Activated naive CD8-positive, alpha-beta T cell (primary cell): ENCODE measurements at regions not wholly inside any gene's neighbourhood (a gene's known extent, or its start where the extent isn't known, plus 50 kb on each side); places are given as distances from the start of the nearest gene placed in this dataset.
"Not testable (repeated sequence)": the region's sequence is repeated elsewhere in the genome, so short reads cannot be mapped to it uniquely, and the experiment has no call there.

Experiments
- H3K27ac Mint-ChIP-seq: one replicate; pipeline ENCODE4 v1.8.0; 2021; ENCODE audit warnings: mixed read lengths
- H3K27me3 Mint-ChIP-seq: one replicate; pipeline ENCODE4 v1.8.0; 2021; ENCODE audit warnings: mixed read lengths
- H3K36me3 Mint-ChIP-seq: one replicate; pipeline ENCODE4 v1.8.0; 2021; ENCODE audit warnings: mixed read lengths
- H3K4me1 Mint-ChIP-seq: one replicate; pipeline ENCODE4 v1.8.0; 2021; ENCODE audit warnings: low read depth, mixed read lengths
- H3K4me3 Mint-ChIP-seq: one replicate; pipeline ENCODE4 v1.8.0; 2021; ENCODE audit warnings: mild to moderate bottlenecking, mixed read lengths
- H3K9me3 Mint-ChIP-seq: one replicate; pipeline ENCODE4 v1.8.0; 2021; ENCODE audit warnings: low read depth, mixed read lengths

DNA sequence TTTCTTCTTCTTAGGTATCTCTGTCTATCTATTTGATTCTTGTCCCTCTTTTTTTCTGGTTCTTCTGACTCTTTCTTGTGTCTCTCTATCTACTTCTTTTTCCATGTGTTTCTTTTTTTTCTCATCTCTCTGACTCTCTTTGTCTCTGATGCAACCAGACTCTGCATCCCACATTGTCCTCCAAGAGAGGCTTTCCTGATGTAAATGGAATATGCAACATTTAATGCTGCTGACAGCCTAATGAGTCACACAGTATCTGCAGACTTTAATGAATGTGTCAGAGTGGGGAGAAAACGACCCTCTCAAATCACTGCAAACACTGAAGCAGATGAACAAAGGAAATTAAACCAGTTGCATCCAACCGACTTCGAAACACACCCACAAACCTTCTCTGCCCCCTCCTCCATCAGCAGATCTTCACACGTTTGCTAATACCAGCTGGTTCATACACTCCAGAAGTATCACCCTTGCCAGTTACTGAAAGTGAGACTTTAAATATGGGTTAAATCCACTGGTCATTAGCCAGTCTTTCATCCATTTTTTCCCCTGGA is 351.5 kb downstream of the TXNL1 start:
- Mint-ChIP-seq H3K4me1 (no peaks in the 10 kb centered on the region), H3K27ac (no peak overlapping the region), H3K27me3 (no peaks in the 10 kb centered on the region), H3K36me3 (no peaks in the 10 kb centered on the region), H3K4me3 (no peak overlapping the region), H3K9me3 (no peaks in the 10 kb centered on the region)

DNA sequence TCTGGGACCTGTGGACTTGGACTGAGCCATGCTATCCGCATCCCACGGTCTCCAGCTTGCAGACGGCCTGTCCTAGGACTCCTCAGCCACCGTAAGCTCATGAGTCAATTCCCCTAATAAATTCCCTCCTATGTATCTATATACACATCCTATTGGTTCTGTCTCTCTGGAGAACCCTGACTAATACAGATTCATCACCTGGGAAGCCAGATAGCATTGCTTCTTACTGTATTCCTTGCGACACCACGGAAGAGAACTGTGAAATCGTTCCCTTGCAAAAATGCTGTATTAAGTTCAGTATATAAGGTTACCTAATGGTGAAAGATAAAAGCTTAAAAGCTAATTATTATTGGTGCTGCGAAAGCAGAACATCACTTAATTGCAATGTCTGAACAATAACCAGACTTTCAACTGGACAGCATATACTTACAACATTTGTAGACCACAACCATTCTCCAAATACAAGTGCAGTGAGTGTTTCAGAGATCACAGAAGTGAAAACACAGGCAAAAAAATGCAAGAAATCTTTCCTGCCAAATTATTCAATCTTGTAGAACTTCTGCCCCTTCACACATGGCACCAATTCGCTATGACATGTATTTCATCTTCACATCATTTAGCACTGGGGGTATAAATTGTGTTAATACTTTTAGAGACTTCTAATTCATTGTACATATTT is 352.9 kb downstream of the TXNL1 start:
- Mint-ChIP-seq H3K4me1 (no peaks in the 10 kb centered on the region), H3K27ac (no peak overlapping the region), H3K4me3 (no peak overlapping the region), H3K36me3 (no peaks in the 10 kb centered on the region), H3K9me3 (no peaks in the 10 kb centered on the region), H3K27me3 (no peaks in the 10 kb centered on the region)

DNA sequence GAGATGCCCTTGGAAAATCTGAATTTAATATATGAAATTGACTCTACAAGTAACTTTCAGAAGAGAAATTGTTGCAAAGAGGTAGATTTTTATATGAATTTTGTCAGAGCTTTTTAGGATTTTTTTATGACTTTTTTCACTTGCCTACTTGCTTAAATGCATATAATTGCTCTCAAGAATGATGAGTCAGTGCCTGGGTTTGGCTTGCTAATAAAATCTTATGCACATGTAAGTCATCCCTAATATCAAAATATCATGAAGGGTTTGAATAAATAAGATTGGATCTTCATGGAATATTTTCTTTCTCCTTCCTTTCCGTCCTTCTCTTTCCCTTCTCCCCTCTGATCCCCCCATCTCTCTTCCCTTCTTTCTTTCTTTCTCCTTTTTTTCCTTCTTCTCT is 354.1 kb downstream of the TXNL1 start:
- no peaks in the 10 kb centered on the region for H3K27me3 Mint-ChIP-seq
- no peak overlapping the region for H3K27ac Mint-ChIP-seq
- no peaks in the 10 kb centered on the region for H3K9me3 Mint-ChIP-seq
- H3K4me3 Mint-ChIP-seq = no peak overlapping the region
- no peaks in the 10 kb centered on the region for H3K4me1 Mint-ChIP-seq
- H3K36me3 Mint-ChIP-seq = no peaks in the 10 kb centered on the region

DNA sequence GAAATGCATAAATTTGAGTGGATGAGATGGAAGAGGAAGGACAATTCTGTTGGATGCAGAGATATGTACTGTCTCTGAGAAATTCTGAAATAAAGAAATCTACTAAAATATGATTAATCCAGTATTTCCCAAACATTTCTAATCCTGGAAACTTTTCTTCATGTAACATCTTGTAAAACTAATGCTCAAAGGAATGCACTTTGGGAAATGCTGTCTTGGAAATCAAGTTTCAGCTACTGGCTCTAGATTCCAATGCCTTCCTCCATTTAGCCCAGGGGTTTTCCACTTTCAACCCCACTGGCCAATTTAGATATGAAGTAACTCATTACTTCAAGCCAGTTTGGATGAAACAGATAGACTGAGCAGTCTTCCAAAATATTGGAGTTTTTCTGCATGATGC is 355.1 kb downstream of the TXNL1 start:
- H3K4me3 Mint-ChIP-seq = no peak overlapping the region
- no peaks in the 10 kb centered on the region for H3K36me3 Mint-ChIP-seq
- H3K27me3 Mint-ChIP-seq = no peaks in the 10 kb centered on the region
- H3K27ac Mint-ChIP-seq = no peak overlapping the region
- H3K4me1 Mint-ChIP-seq = no peaks in the 10 kb centered on the region
- no peaks in the 10 kb centered on the region for H3K9me3 Mint-ChIP-seq

DNA sequence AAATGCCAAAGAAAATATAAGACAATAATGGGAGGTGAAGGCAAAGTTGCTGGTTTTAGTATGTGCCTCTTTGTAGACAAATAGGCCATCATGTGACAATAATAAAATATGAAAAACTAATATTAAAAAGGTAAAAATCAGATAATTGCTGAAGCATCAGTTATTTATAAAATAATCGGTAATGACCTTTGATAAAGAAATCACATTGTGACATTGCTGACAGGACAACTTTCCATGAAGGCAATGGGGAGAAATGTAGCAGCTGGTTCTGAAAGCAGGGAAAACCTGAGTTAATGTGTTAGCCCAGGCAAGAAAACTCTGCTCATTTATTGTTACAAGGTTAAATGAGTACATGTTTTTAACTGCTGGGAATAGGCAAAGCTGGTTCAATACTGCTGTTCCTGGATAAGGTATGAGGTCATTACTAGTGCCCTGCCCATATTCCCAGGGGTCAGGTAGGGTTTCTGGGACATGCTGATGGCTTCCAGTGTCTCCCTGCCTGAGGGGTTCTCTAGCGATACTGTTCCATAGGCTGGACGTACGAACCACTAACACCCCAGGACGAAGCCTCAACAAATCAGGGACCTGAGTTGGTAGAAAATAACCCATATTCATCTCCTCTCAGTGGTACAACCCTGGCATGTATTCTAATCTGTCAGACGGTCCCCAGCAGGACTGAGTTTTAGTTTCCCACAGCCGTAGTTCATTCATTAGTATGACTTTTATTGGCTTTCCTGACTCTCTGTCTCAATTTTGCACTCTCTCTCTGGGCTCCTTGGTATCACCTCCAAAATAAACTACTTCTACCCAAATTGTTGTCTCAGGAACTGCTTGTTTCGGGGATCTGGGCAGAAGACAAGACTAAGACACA is 355.9 kb downstream of the TXNL1 start:
- Mint-ChIP-seq H3K27ac (no peak overlapping the region), H3K4me3 (no peak overlapping the region), H3K36me3 (no peaks in the 10 kb centered on the region), H3K4me1 (no peaks in the 10 kb centered on the region), H3K9me3 (no peaks in the 10 kb centered on the region), H3K27me3 (no peaks in the 10 kb centered on the region)

DNA sequence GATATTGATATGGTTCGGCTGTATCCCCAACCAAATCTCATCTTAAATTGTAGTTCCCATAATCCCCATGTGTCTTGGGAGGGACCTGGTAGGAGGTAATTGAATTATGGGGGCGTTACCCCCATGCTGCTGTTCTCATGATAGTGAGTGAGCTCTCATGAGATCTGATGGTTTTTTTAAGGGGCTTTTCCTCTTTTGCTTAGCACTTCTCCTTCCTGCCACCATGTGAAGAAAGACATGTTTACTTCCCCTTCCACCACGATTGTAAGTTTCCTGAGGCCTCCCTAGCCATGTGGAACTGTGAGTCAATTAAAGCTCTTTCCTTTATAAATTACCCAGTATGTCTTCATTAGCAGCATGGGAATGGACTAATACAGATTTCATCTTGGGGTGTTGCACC is 358.6 kb downstream of the TXNL1 start:
- H3K4me3 Mint-ChIP-seq, H3K27ac Mint-ChIP-seq, H3K4me1 Mint-ChIP-seq, H3K27me3 Mint-ChIP-seq, H3K9me3 Mint-ChIP-seq, H3K36me3 Mint-ChIP-seq: not testable (repeated sequence)

DNA sequence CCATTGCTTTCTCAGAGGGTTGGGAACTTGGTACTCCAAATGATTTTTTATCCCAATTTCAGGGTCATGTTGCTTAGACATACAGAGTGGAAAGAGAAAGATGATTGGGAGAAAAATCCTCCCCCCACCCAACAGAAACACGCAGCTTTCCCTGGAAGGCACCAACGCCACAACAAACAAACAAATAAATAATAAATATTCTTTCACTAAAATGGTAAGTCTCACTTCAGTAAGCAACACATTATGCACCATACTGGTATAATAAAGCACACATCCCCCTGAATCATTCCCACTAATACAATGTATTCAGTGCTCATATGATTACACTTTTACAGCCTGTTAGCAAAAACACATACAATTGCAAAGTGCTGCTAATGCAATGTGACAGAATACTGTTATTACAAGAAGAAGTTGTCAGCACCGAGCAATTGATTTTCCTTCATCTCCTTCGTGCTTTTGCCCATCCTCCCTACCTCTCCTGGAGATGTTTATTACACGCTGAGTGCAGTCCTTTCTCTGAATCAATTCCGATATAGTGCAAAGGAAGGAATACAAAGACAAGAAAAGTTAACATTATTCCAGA is 359.9 kb downstream of the TXNL1 start:
- H3K4me3 Mint-ChIP-seq = no peak overlapping the region
- H3K4me1 Mint-ChIP-seq = no peaks in the 10 kb centered on the region
- H3K27me3 Mint-ChIP-seq = peaks cover 2% of the 10 kb centered on the region
- no peak overlapping the region for H3K27ac Mint-ChIP-seq
- H3K36me3 Mint-ChIP-seq = no peaks in the 10 kb centered on the region
- no peaks in the 10 kb centered on the region for H3K9me3 Mint-ChIP-seq

DNA sequence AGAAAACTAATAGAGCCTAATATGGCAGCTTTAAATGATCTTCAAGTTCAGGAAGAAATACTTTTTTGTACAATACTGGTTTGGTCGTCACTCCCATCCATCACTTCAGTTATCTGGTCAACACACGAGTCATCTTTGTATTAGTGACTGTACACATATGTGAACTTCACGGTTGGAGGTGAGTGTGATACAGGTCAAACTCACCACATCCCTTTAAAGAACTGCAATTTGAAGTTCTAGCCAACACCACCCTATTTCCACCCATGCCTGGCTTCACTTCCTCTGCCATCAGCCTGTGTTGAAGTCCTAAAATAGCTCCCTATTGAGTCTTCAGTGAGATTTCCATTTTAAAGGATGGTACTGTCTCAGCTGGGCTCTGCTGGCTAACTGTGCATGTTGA is 361.9 kb downstream of the TXNL1 start:
- Mint-ChIP-seq H3K4me1 (no peaks in the 10 kb centered on the region), H3K9me3 (no peaks in the 10 kb centered on the region), H3K27me3 (peaks cover 2% of the 10 kb centered on the region), H3K27ac (no peak overlapping the region), H3K36me3 (no peaks in the 10 kb centered on the region), H3K4me3 (no peak overlapping the region)

DNA sequence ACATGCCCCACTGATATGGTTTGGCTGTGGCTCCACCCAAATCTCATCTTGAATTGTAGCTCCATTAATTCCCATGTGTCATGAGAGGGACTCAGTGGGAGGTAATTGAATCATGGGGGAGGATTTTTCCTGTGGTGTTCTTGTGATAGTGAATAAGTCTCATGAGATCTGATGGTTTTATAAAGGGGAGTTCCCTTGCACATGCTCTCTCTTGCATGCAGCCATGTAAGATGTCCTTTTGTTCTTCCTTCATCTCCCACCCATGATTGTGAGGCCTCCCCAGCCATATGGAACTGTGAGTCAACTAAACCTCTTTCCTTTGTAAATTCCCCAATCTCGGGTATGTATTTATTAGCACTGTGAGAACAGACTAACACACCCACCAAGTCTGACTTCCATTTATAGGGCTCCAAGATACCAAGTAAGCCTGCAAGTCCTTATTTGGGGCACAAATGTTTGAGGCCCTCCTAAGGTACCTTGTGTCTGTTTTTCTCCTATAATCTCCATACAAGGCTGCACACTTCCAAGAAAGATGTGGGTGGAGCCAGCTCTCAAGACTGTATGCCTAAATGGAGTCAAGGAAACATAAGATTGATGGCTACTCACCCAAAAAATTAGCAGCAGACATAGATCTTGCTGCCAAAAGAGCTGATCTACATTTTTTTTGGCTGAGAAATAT is 364.7 kb downstream of the TXNL1 start:
- Mint-ChIP-seq H3K9me3 (peaks cover 7% of the 10 kb centered on the region), H3K27me3 (peaks cover 2% of the 10 kb centered on the region), H3K4me1 (no peaks in the 10 kb centered on the region)

DNA sequence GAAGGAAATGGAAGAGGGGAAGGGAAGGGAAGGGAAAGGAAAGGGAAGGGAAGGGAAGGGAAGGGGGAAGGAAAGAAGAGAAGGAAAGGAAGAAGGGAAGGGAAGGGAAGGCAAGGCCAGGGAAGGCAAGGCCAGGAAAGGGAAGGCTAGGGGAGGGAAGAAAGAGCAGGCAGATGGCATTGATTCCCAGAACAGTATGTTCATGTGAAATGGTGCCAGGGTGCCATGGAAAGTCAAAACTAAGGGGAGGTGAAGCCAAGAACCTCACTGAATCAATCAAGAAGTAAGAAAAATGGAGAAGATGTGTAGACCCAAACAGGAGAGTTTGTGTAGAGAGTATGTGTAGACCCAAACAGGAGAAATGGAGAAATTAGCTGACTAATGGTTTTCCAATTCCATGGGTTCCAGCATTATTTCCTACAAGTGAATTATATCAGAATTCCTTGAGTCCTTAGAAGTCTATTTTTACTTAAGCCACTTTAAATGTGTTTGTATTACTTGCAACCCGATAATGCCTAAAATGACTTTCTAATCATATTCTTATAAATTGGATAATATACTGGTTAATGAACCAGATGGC is 367.6 kb downstream of the TXNL1 start:
- no peak overlapping the region for H3K27ac Mint-ChIP-seq
- peaks cover 7% of the 10 kb centered on the region for H3K9me3 Mint-ChIP-seq
- no peaks in the 10 kb centered on the region for H3K4me1 Mint-ChIP-seq
- H3K27me3 Mint-ChIP-seq = peaks cover 2% of the 10 kb centered on the region
- H3K4me3 Mint-ChIP-seq = no peak overlapping the region
- H3K36me3 Mint-ChIP-seq = no peaks in the 10 kb centered on the region

More for the DNA sequence above, 364.7 kb downstream of the TXNL1 start:
- H3K27ac Mint-ChIP-seq = no peak overlapping the region
- no peaks in the 10 kb centered on the region for H3K36me3 Mint-ChIP-seq
- H3K4me3 Mint-ChIP-seq = no peak overlapping the region

DNA sequence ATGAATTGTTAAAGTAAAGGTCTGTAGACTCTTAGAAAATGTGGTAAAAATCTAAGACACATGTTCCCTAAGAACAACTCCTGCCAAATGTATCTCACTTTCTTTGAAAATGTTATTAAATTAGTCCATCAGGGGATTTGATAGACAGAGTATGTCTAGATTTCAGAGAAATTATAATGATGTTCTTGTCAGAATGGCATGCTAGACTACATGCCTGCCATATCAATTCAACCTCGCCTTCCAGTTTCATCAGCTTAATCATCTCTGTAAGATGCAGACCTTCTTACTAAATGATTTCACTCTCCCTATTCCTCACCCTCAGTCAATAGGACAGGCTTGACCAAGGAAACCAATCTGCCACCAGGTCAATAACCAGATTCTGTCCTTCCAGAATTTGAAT is 368.4 kb downstream of the TXNL1 start:
- no peaks in the 10 kb centered on the region for H3K4me1 Mint-ChIP-seq
- peaks cover 7% of the 10 kb centered on the region for H3K9me3 Mint-ChIP-seq
- H3K27me3 Mint-ChIP-seq = no peaks in the 10 kb centered on the region
- H3K27ac Mint-ChIP-seq = no peak overlapping the region
- no peaks in the 10 kb centered on the region for H3K36me3 Mint-ChIP-seq
- no peak overlapping the region for H3K4me3 Mint-ChIP-seq

DNA sequence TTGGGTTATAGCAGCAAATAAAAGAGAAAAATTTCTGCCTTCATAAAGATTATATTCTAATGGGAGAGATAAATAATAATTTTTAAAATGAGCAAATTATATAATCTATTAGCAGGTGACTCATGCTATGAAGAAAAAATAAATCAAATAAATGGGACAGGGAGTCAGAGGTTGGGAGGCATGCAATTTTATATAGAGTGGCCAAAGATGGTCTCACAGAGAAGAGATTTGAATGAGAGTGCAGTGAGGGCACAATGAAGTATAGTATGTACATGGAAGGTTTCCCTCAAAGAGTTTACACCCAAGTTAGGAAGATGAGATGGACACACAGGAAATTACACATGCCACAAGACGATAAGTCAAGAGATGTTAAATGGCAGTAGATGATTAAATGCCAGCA is 369.4 kb downstream of the TXNL1 start:
- Mint-ChIP-seq H3K4me3 (no peak overlapping the region), H3K4me1 (no peaks in the 10 kb centered on the region), H3K27me3 (no peaks in the 10 kb centered on the region), H3K36me3 (no peaks in the 10 kb centered on the region), H3K9me3 (peaks cover 7% of the 10 kb centered on the region), H3K27ac (no peak overlapping the region)

DNA sequence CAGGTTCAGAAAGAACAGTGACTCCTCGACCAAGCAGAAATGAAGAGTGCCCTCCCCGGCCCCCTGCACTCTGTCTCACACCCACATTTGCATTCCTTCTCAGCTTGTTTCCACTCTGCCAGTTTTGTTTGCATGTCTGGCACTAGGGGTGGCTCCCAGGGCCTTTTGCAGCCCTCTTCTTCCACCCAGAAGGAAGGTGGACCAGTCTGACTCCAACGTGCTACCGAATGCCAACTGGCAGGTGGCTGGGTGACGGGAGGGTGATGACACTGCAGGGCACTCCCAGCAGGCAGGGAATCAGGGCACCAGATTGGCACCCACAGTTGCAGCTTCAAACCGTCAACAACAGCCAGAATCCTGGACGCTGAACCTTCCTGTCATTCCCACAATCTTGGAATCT is 371.1 kb downstream of the TXNL1 start:
- Mint-ChIP-seq H3K4me1 (no peaks in the 10 kb centered on the region), H3K36me3 (no peaks in the 10 kb centered on the region), H3K27me3 (no peaks in the 10 kb centered on the region), H3K27ac (no peak overlapping the region), H3K4me3 (no peak overlapping the region), H3K9me3 (peaks cover 7% of the 10 kb centered on the region)

DNA sequence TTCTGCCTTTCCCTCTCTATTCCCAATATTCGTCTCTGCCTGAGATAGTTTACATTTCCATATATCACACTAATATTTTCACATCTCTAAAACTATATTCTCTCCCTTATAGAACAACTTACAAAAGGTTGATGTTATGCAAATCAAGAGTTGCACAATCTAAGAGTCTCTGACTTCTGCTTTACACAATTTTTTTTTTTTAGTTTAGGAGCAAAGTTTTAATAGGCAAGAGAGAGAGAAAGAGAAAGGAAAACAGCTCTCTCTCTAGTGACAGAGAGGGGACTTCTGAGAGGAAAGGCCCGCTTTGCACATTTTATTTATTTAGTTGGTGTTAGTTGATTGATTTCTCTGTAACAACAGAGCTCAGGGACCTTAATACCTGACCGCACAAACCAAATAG is 380.2 kb downstream of the TXNL1 start:
- no peaks in the 10 kb centered on the region for H3K4me1 Mint-ChIP-seq
- peaks cover 3% of the 10 kb centered on the region for H3K9me3 Mint-ChIP-seq
- H3K27me3 Mint-ChIP-seq = no peaks in the 10 kb centered on the region
- H3K27ac Mint-ChIP-seq = no peak overlapping the region
- H3K4me3 Mint-ChIP-seq = no peak overlapping the region
- H3K36me3 Mint-ChIP-seq = no peaks in the 10 kb centered on the region
